Stimulated activated CD8-positive, alpha-beta memory T cell treated with anti-CD3 and anti-CD28 coated beads, Interleukin-12 subunit alpha, Interleukin-12 subunit beta, amount 100 ng/mL, for 1 hour (primary cell): ENCODE measurements at regions not wholly inside any gene's neighbourhood (a gene's known extent, or its start where the extent isn't known, plus 50 kb on each side); places are given as distances from the start of the nearest gene placed in this dataset.
"Not testable (repeated sequence)": the region's sequence is repeated elsewhere in the genome, so short reads cannot be mapped to it uniquely, and the experiment has no call there.

Experiments
- DNase-seq: peaks from one replicate; pipeline ENCODE4 v3.0.0-alpha.2; 2020; ENCODE audit warnings: low read depth

DNA sequence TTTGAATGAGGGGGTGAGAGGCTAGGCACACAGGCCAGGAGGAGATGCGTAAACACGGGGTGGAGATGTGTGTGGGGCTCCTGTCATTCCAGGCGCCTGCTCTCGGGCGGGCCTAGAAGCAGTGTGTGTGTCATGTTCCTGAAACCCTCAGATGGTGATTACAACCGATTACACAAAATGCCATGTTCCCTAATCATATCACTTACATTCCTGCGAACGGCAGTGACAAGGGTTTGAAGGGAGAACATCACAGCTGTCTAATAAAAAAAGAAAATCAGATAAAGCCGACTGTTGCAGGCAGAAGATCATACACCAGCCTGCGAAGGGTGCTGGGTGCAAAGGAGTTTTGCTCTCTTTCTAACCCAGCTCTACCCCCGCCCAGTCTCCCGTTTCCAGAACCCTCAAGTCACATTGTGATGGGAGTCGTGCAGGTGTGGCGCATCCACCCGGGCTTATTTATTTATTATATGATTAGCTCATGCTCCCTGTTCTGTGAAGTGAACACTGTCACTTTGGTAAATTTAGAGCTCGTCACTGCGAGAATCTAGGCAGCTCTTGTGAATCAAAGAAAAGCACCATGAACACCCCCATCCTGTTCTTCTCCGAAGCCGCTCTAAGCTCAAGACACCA is 140.3 kb downstream of the NR2F2 start:
- no peak for DNase-seq

DNA sequence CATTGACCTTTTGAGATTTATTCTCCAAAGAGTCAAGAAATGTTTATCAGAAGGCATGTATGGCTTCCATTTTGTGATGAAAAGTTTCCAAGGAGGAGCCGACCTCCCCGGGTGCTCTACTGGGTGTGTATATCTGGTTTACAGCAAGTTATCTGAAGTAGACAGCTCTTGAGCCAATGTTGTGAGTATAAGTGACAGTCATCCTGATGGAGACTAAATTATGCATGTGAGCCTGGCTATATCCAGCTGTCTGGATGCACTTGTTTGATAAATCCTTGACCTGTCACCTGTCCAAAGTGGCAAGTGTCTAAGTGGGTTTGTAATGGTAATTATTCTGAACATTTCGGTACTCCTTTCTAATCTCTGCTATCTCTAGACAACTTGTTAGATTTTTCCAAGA is 142.2 kb downstream of the NR2F2 start:
- no peak for DNase-seq

- no peak for DNase-seq
Measured at GRCh38 chr15:96473556-96473955, 143.1 kb downstream of the NR2F2 start.

DNA sequence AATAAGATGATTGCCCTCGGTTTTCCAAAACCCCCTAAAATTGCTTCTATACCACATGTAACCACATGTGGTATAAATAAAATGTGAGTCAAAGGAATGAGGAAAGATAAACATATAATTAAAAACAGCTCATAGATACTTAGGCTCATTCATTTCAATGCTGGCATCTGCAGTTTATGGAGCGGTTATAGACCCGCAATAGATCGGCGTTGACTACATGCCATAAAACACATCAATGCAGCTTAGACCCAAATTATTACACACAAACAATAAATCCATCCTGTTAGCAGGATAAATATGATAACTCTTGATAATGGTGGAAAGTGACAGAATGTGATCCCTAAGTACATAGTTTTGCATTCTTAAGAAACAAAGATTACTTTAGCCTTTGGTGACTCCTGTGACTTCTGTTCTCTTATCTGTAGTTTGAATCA is 143.7 kb downstream of the NR2F2 start:
- DNase-seq = no peak

- DNase-seq = no peak
Measured at GRCh38 chr15:96477227-96477626, 146.7 kb downstream of the NR2F2 start.

DNA sequence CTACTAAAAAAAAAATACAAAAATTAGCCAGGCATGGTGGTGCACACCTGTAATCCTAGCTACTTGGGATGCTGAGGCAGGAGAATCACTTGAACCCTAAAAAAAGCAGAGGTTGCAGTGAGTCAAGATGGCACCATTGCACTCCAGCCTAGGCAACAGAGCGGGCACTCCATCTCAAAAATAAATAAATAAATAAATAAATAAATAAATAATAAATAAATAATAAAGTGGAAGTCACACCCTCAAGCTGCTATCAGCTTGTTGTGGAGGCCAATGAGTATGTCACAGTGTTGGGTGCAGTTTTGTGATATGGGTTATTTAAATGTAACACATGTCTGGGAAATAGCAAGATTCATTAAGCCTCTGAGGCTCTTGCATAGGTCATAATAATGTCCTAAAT is 153.9 kb downstream of the NR2F2 start:
- DNase-seq = not testable (repeated sequence)

GRCh38 chr15:96484830-96485229 is 154.3 kb downstream of the NR2F2 start:
- DNase-seq = no peak

GRCh38 chr15:96487245-96487644 is 156.7 kb downstream of the NR2F2 start:
- DNase-seq = no peak

DNA sequence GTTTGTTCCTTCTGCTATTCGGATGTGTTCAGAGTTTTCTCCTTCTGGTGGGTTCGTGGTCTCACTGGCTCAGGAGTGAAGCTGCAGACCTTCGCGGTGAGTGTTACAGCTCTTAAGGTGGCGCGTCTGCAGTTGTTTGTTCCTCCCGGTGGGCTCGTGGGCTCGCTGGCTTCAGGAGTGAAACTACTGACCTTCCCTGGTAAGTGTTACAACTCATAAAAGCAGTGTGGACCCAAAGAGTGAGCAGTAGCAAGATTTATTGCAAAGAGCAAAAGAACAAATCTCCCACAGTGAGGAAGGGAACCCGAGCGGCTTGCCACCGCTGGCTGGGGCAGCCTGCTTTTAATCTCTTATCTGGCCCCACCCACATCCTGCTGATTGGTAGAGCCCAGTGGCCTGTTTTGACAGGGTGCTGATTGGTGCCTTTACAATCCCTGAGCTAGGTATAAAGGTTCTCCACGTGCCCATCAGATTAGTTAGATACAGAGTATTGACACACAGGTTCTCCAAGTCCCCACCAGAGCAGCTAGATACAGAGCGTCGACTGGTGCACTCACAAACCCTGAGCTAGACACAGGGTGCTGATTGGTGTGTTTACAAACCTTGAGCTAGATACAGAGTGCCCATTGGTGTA is 160.7 kb downstream of the NR2F2 start:
- DNase-seq = not testable (repeated sequence)

- DNase-seq = not testable (repeated sequence)
Measured at GRCh38 chr15:96491700-96492644, 161.5 kb downstream of the NR2F2 start.

DNA sequence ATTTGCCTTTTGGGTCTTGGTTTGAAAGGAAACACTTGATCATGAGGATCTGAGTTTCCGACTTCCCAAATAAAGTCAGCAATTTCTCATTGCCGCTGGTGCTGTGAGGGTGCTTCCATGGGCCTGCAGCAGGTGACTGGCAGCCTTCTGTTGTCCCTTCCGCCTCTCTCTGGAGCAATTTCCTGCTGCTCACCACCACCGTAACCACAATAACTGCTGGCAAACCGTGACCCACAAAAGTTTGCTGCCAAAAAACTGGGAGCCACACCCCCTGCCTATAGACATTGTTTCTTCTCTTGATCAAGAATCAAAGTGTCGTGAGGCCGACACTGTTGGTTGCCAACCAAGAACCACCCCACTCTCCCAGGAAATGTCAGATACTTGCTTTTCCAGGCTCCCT is 164.0 kb downstream of the NR2F2 start:
- DNase-seq = no peak

DNA sequence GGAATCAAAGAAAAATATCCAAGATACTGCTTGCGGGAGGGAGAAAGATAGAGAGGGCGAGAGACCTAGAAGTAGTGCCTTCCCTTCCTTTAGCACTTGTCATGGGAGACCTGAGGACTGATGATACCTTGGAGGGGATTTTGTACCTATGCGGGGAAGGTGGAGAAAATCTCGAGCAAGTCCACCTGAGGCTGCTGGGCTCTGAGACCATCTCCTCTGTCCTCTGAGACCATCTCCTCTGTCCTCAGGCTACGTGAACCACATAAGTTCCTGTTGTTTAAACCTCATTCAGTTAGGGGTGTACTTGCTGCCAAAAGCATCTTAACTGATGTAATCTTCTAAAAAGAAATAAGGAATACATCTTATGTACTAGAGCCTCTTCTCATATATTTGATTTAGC is 164.9 kb downstream of the NR2F2 start:
- no peak for DNase-seq

GRCh38 chr15:96497951-96498350 is 167.5 kb downstream of the NR2F2 start:
- DNase-seq = no peak

GRCh38 chr15:96500508-96500907 is 170.0 kb downstream of the NR2F2 start:
- no peak for DNase-seq

DNA sequence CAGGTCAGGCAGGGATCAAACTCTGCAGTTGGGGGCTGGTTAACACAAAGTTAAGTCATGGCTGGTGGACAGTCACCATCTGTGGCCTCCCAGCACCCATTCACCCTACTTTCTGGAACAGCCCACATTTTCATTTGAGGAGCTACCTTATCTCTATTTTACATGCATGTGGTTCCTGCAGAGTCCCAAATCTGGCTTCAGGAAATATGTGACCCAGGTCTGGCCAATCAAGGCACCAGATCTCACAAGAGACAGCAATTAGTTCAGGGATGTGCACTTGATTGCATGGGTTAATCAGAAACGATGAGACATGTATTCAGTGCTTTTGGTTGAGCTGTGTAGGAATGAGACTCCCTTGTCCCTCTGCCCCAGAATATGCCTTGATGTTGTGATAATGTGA is 170.9 kb downstream of the NR2F2 start:
- no peak for DNase-seq

DNA sequence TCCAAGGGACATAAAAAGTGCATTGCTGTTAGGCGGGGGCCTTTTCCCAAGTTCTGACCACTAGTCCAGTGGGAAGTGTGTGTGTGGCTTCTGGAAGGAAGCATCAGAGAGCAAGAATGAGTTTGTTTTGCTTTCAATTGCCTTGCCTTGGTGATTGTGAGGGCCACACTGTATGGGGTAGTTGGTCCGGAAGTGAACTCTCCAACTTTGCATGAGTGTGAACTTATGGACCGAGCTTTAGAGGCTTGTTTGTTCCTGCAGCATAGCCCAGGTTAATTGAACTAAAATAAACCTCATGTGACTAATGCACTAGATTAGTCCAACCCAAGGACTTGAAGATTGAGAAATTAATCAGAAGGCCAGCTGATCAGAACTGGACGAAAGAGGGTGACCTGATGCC is 171.7 kb downstream of the NR2F2 start:
- no peak for DNase-seq

- DNase-seq = no peak
Measured at GRCh38 chr15:96503276-96503675, 172.8 kb downstream of the NR2F2 start.

- no peak for DNase-seq
Measured at GRCh38 chr15:96504371-96504770, 173.9 kb downstream of the NR2F2 start.

DNA sequence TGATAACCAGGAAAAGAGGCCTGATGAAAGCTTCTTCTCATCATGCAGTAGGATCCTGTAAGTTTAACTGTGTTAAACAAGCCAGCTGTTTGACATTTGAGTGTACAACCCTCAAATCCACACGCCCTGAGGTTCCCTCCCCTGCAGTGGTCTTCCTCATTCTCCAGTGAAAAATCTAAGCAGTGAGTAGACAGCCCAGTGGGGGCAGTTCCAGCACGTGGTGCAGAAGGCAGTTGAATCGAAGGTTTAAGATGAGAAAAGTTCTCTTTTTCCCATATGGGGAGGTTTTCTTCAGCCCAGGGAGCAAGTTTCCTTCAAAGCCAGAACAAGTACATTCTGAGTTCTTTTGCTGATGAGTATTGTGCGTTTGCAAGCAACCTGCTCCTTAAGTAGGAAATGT is 174.5 kb downstream of the NR2F2 start:
- no peak for DNase-seq

DNA sequence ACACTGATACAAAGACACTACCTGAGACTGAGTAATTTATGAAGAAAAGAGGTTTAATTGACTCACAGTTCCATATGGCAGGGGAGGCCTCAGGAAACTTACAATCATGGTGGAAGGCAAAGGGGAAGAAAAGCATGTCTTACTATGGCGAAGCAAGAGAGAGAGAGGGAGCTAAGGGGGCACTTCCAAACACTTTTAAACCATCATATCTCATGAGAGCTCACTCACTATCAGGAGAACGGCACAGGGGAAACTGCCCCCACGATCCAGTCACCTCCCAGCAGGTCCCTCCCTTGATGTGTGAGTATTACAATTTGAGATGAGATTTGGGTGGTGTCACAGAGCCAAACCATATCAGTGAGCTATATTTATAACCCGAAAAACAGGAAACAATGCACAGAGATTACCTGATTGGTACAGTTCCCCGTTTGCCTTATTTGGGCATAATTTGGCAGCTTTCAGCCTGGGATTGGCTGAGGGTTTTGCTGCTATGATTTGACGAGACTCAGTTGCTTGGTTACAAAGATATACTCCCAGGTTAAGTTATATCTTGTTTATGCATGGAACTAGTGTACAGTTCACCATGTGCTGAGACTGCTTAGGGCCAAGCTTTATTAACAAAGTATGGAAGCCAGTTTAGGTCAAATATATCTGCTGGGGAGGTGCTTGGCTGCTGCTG is 184.2 kb downstream of the NR2F2 start:
- no peak for DNase-seq

GRCh38 chr15:96515371-96515770 is 184.9 kb downstream of the NR2F2 start:
- DNase-seq = no peak

DNA sequence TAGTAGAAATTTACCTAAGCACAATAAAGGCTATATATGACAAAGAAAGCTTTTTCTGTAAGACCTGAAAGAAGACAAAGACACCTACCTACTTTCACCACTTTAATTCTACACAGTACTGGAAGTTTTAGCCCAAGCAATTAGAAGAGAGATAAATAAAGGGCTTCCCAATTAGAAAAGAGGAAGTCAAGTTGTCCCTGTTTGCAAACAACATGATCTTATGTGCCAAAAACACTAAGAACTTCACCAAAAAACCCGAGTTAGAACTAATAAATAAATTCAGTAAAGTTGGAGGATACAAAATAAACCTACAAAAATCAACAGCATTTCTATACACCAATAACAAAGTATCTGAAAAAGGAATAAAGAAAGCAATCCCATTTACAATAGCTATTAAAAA is 190.9 kb downstream of the NR2F2 start:
- no peak for DNase-seq
